Suprapubic skin (tissue), 4 donors: ENCODE measurements at regions not wholly inside any gene's neighbourhood (a gene's known extent, or its start where the extent isn't known, plus 50 kb on each side); places are given as distances from the start of the nearest gene placed in this dataset.

Experiments used
- DNase-seq, 2 donors: peaks; one replicate each; pipeline ENCODE4 v3.0.0-alpha.2; 2019; ENCODE audit warnings: low spot score in 2 of 2
- H3K27ac ChIP-seq: fragments of 200-600 bp; sonication (generic); one replicate; pipeline ENCODE4 v1.5.1; 2019
- H3K27me3 ChIP-seq: fragments of 200-600 bp; sonication (generic); one replicate; pipeline ENCODE4 v1.5.1; 2019
- H3K36me3 ChIP-seq: fragments of 200-600 bp; sonication (generic); one replicate; pipeline ENCODE4 v1.5.1; 2019
- H3K4me1 ChIP-seq: fragments of 200-600 bp; sonication (generic); one replicate; pipeline ENCODE4 v1.5.1; 2019
- H3K4me3 ChIP-seq: fragments of 200-600 bp; sonication (generic); one replicate; pipeline ENCODE4 v1.5.1; 2019; ENCODE audit warnings: mild to moderate bottlenecking
- H3K9me3 ChIP-seq: fragments of 200-600 bp; sonication (generic); one replicate; pipeline ENCODE4 v1.5.1; 2019
- CTCF ChIP-seq, 2 donors: fragments of 200-600 bp in 1 of 2; fragments of 450-650 bp in 1 of 2; sonication (generic) in 1 of 2; IDR thresholded peaks; one replicate each; pipeline ENCODE4 v1.5.1; 2016 to 2019; ENCODE audit warnings: antibody characterized with exemption in 2 of 2, mild to moderate bottlenecking in 1 of 2, moderate library complexity in 1 of 2
- EP300 ChIP-seq: sonication (generic); formaldehyde crosslinking; IDR thresholded peaks from one replicate; pipeline ENCODE4 v1.6.1; 2017; ENCODE audit warnings: antibody characterized with exemption
- POLR2A ChIP-seq, 2 donors: fragments of 450-650 bp; IDR thresholded peaks; one replicate each; pipeline ENCODE4 v1.6.1; 2017; ENCODE audit warnings: antibody characterized with exemption in 2 of 2, mild to moderate bottlenecking in 2 of 2, moderate library complexity in 2 of 2
- POLR2AphosphoS5 ChIP-seq, 3 donors: sonication (generic); formaldehyde crosslinking; IDR thresholded peaks; one replicate each; pipeline ENCODE4 v1.6.1; 2017; ENCODE audit warnings: antibody characterized with exemption in 3 of 3
- WGBS: methylation state at CpG from one replicate; pipeline ENCODE4 v1.1.5; 2018; 5-methylcytosine and 5-hydroxymethylcytosine counted together

- DNase-seq, result no peak
- Histone ChIP-seq H3K27me3 (no peaks in the 10 kb centered on the region), H3K9me3 (no peaks in the 10 kb centered on the region), H3K4me1 (no peaks in the 10 kb centered on the region), H3K36me3 (no peaks in the 10 kb centered on the region), H3K27ac (no peak overlapping the region), H3K4me3 (no peak overlapping the region)
- 91% methylated on average over 3 of the region's 3 CpGs for WGBS
- no peak for TF ChIP-seq POLR2AphosphoS5 (IDR thresholded peaks at IDR 0.05)
- no peak for TF ChIP-seq CTCF (IDR thresholded peaks at IDR 0.05)
- TF ChIP-seq EP300, result no peak
- no peak for TF ChIP-seq POLR2A (IDR thresholded peaks at IDR 0.05)
Measured at GRCh38 chr7:46191296-46191695, 270.2 kb upstream of the IGFBP3 start.

GRCh38 chr7:46189255-46189790, 268.3 kb upstream of the IGFBP3 start:
- H3K9me3 ChIP-seq, result no peaks in the 10 kb centered on the region
- DNase-seq, result no peak
- no peaks in the 10 kb centered on the region for H3K27me3 ChIP-seq
- TF ChIP-seq POLR2A (IDR thresholded peaks at IDR 0.05), result no peak
- TF ChIP-seq EP300, result no peak
- TF ChIP-seq POLR2AphosphoS5 (IDR thresholded peaks at IDR 0.05), result no peak
- TF ChIP-seq CTCF (IDR thresholded peaks at IDR 0.05), result no peak
- no peak overlapping the region for H3K4me3 ChIP-seq
- 95% methylated on average over 4 of the region's 4 CpGs for WGBS
- no peaks in the 10 kb centered on the region for H3K4me1 ChIP-seq
- H3K27ac ChIP-seq, result no peak overlapping the region
- no peaks in the 10 kb centered on the region for H3K36me3 ChIP-seq

GRCh38 chr7:46186131-46186530, 265.1 kb upstream of the IGFBP3 start:
- Histone ChIP-seq H3K27ac (no peak overlapping the region), H3K36me3 (no peaks in the 10 kb centered on the region), H3K27me3 (no peaks in the 10 kb centered on the region), H3K4me1 (no peaks in the 10 kb centered on the region), H3K4me3 (no peak overlapping the region), H3K9me3 (no peaks in the 10 kb centered on the region)
- DNase-seq, result no peak
- 95% methylated on average over 1 of the region's 1 CpG for WGBS
- TF ChIP-seq POLR2A (IDR thresholded peaks at IDR 0.05), result no peak
- TF ChIP-seq EP300, result no peak
- no peak for TF ChIP-seq POLR2AphosphoS5 (IDR thresholded peaks at IDR 0.05)
- no peak for TF ChIP-seq CTCF (IDR thresholded peaks at IDR 0.05)

DNA sequence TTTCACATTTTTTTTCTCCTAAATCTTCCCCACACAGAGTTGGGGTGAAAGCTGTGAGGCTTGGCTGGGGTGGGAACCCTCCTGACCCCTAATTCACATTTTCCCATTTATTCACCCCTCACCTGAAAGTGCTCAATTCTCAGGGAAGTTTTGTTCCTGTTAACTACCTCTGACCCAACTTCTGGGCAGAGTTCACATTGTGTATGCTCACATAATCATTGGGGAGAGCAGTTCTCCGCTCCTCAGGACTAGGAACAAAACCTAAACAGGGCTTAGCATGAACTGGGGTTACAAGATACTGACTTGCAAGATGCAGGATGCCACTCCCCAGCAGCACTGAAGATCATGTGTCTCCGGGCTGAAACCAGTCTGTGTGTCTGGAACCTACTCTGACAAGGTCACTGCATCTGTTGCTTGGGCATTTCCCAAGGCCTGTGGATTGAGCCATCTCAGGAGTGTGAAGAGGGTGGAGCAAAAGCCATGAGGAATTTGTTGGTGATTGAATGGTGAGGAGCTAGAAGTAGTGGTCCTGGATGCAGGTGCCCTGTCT, 258.1 kb upstream of the IGFBP3 start:
- WGBS, result 76% methylated on average over 2 of the region's 2 CpGs

DNA sequence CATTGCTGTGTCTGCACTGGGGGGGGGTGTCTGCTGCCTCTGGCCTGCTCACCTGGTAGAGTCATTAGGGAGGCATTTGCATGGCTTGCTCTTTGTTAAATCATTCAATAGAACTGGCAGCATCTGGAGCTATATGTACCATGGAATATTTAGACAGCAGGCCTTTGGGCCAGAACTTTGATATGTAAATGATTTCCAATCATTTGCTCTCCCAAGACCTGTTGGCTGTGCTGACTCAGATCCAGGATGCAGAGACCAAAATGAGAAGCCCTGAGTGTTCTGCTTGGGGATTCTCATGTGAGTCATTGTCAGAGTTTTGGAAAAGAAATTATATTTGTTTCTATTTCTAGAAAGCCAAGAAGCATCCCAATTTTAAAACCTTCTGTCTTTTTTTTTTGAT, 257.6 kb upstream of the IGFBP3 start:
- Histone ChIP-seq H3K27ac (no peak overlapping the region), H3K4me3 (no peak overlapping the region), H3K9me3 (no peaks in the 10 kb centered on the region), H3K4me1 (peaks cover 3% of the 10 kb centered on the region), H3K27me3 (no peaks in the 10 kb centered on the region), H3K36me3 (no peaks in the 10 kb centered on the region)
- TF ChIP-seq EP300, result no peak
- no peak for TF ChIP-seq POLR2A (IDR thresholded peaks at IDR 0.05)
- no peak for TF ChIP-seq POLR2AphosphoS5 (IDR thresholded peaks at IDR 0.05)
- no peak for TF ChIP-seq CTCF (IDR thresholded peaks at IDR 0.05)
- no peak for DNase-seq

More for the DNA sequence above, 258.1 kb upstream of the IGFBP3 start:
- H3K4me1 ChIP-seq, result peaks cover under 1% of the 10 kb centered on the region
- no peak for DNase-seq
- no peaks in the 10 kb centered on the region for H3K36me3 ChIP-seq
- H3K27ac ChIP-seq, result no peak overlapping the region
- TF ChIP-seq EP300 (no peak), CTCF (IDR thresholded peaks at IDR 0.05) (no peak), POLR2A (IDR thresholded peaks at IDR 0.05) (no peak), POLR2AphosphoS5 (IDR thresholded peaks at IDR 0.05) (no peak)
- no peaks in the 10 kb centered on the region for H3K27me3 ChIP-seq
- no peak overlapping the region for H3K4me3 ChIP-seq
- no peaks in the 10 kb centered on the region for H3K9me3 ChIP-seq
